ENCODE measurements at regions not wholly inside any gene's neighbourhood (a gene's known extent, or its start where the extent isn't known, plus 50 kb on each side); places are given as distances from the start of the nearest gene placed in this dataset.

GRCh38 chr3:193030276-193030675, 112.6 kb upstream of the MB21D2 start:
- TF ChIP-seq CTCF (conservative IDR thresholded peaks at IDR 0.05; ENCODE audit: low read depth, low read length) (no peak), EZH2 (IDR thresholded peaks at IDR 0.05; ENCODE audit: borderline replicate concordance, low read depth, low read length, poor library complexity, severe bottlenecking) (no peak)

Data from A673 (cell line).